Liver (tissue), 3 donors: ENCODE measurements at regions not wholly inside any gene's neighbourhood (a gene's known extent, or its start where the extent isn't known, plus 50 kb on each side); places are given as distances from the start of the nearest gene placed in this dataset.
"Not testable (repeated sequence)": the region's sequence is repeated elsewhere in the genome, so short reads cannot be mapped to it uniquely, and the experiment has no call there.

ENCODE experiments used
- ATF3 ChIP-seq: IDR thresholded peaks from 2 replicates; pipeline ENCODE4 v1.6.1; 2016; ENCODE audit warnings: antibody characterized with exemption
- CTCF ChIP-seq: fragments of 150-350 bp; IDR thresholded peaks from 2 replicates; pipeline ENCODE4 v1.5.1; 2017; ENCODE audit warnings: improper control_type of control experiment, low read depth, low read length; ENCODE audit not compliant: missing input control
- FOXA1 ChIP-seq: IDR thresholded peaks from 2 replicates; pipeline ENCODE4 v1.6.1; 2016; ENCODE audit warnings: antibody characterized with exemption
- GABPA ChIP-seq, 2 donors: IDR thresholded peaks in 1 of 2; conservative IDR thresholded peaks in 1 of 2; 2 replicates each; pipeline ENCODE4 v1.6.1; 2016; ENCODE audit warnings: antibody characterized with exemption in 2 of 2, mild to moderate bottlenecking in 1 of 2, moderate library complexity in 1 of 2
- JUND ChIP-seq, 2 donors: IDR thresholded peaks; 2 replicates each; pipeline ENCODE4 v1.6.1; 2016; ENCODE audit warnings: antibody characterized with exemption in 2 of 2
- MAX ChIP-seq: IDR thresholded peaks from 2 replicates; pipeline ENCODE4 v1.6.1; 2016; ENCODE audit warnings: antibody characterized with exemption
- NR2F2 ChIP-seq: IDR thresholded peaks from 2 replicates; pipeline ENCODE4 v1.6.1; 2016; ENCODE audit warnings: antibody characterized with exemption
- RAD21 ChIP-seq, 2 donors: IDR thresholded peaks; 2 replicates each; pipeline ENCODE4 v1.6.1; 2016; ENCODE audit warnings: antibody characterized with exemption in 2 of 2, mild to moderate bottlenecking in 2 of 2
- REST ChIP-seq: IDR thresholded peaks from 2 replicates; pipeline ENCODE4 v1.6.1; 2016; ENCODE audit warnings: antibody characterized with exemption, mild to moderate bottlenecking
- SP1 ChIP-seq: IDR thresholded peaks from 2 replicates; pipeline ENCODE4 v1.6.1; 2018; ENCODE audit warnings: antibody characterized with exemption, mild to moderate bottlenecking
- TAF1 ChIP-seq: conservative IDR thresholded peaks from 2 replicates; pipeline ENCODE4 v1.6.1; 2016; ENCODE audit warnings: antibody characterized with exemption, mild to moderate bottlenecking
- YY1 ChIP-seq: IDR thresholded peaks from 2 replicates; pipeline ENCODE4 v1.6.1; 2016; ENCODE audit warnings: antibody characterized with exemption, mild to moderate bottlenecking
- ZBTB33 ChIP-seq: IDR thresholded peaks from 2 replicates; pipeline ENCODE4 v1.6.1; 2016; ENCODE audit warnings: antibody characterized with exemption
- donor health status: healthy.
- donor health status: healthy.

- TF ChIP-seq RAD21 (IDR thresholded peaks at IDR 0.05); CTCF; ZBTB33; YY1; REST; GABPA (IDR thresholded peaks at IDR 0.05 in 1 of 2, conservative IDR thresholded peaks at IDR 0.05 in 1 of 2); TAF1; MAX; SP1; JUND (IDR thresholded peaks at IDR 0.05); NR2F2; FOXA1; ATF3: not testable (repeated sequence)
These were observed 58.2 kb upstream of the SPDYE9 start for GRCh38 chr7:73143993-73144392.
